NCI-H2196 treated with DMSO at 0.1 percent for 48 hours (cell line): ENCODE measurements at regions not wholly inside any gene's neighbourhood (a gene's known extent, or its start where the extent isn't known, plus 50 kb on each side); places are given as distances from the start of the nearest gene placed in this dataset.

Source experiments
- DNase-seq: peaks from one replicate; lab custom pipeline; 2025; ENCODE audit not compliant: unreplicated experiment; lab: John Stamatoyannopoulos, UW

- DNase-seq, result no peak
These were observed 76.8 kb upstream of the PITRM1 start for GRCh38 chr10:3249307-3249889.

- DNase-seq, result no peak
These were observed 76.1 kb upstream of the PITRM1 start for GRCh38 chr10:3248526-3249306.

- no peak for DNase-seq
These were observed 72.8 kb upstream of the PITRM1 start for GRCh38 chr10:3245395-3245794.

GRCh38 chr10:3241967-3242650 lies 69.5 kb upstream of the PITRM1 start:
- no peak for DNase-seq

- DNase-seq, result no peak
These were observed 68.8 kb upstream of the PITRM1 start for GRCh38 chr10:3241274-3241921.

GRCh38 chr10:3239920-3240894 lies 67.6 kb upstream of the PITRM1 start:
- DNase-seq, result no peak

- no peak for DNase-seq
These were observed 66.7 kb upstream of the PITRM1 start for GRCh38 chr10:3239066-3239919.

- DNase-seq, result no peak
These were observed 65.7 kb upstream of the PITRM1 start for GRCh38 chr10:3238115-3238871.

- DNase-seq, result no peak
These were observed 64.9 kb upstream of the PITRM1 start for GRCh38 chr10:3237530-3237929.

- DNase-seq, result no peak
These were observed 64.2 kb upstream of the PITRM1 start for GRCh38 chr10:3236644-3237404.

- no peak for DNase-seq
These were observed 63.5 kb upstream of the PITRM1 start for GRCh38 chr10:3235996-3236510.

GRCh38 chr10:3235395-3235794 lies 62.8 kb upstream of the PITRM1 start:
- DNase-seq, result no peak

GRCh38 chr10:3233486-3233990 lies 61.0 kb upstream of the PITRM1 start:
- DNase-seq, result no peak

- no peak for DNase-seq
These were observed 59.6 kb upstream of the PITRM1 start for GRCh38 chr10:3231951-3232730.

GRCh38 chr10:3229815-3230214 lies 57.2 kb upstream of the PITRM1 start:
- DNase-seq, result no peak

- no peak for DNase-seq
These were observed 56.0 kb upstream of the PITRM1 start for GRCh38 chr10:3228629-3228945.
